Retina (tissue), 1 donor: ENCODE measurements at regions not wholly inside any gene's neighbourhood (a gene's known extent, or its start where the extent isn't known, plus 50 kb on each side); places are given as distances from the start of the nearest gene placed in this dataset.
"Not testable (repeated sequence)": the region's sequence is repeated elsewhere in the genome, so short reads cannot be mapped to it uniquely, and the experiment has no call there.

Experiments
- DNase-seq: peaks from one replicate; pipeline ENCODE4 v3.0.0-alpha.2; 2016

GRCh38 chr3:101999177-101999779, 150.0 kb downstream of the NFKBIZ start:
- DNase-seq, result peak; percentile 9

- no peak for DNase-seq
Observed at GRCh38 chr3:102000620-102001209, 151.4 kb downstream of the NFKBIZ start.

GRCh38 chr3:102002056-102002455, 152.7 kb downstream of the NFKBIZ start:
- no peak for DNase-seq

GRCh38 chr3:102004561-102004960, 155.2 kb downstream of the NFKBIZ start:
- DNase-seq, result no peak

- DNase-seq, result no peak
Observed at GRCh38 chr3:102005551-102005950, 156.2 kb downstream of the NFKBIZ start.

GRCh38 chr3:102006812-102007485, 157.6 kb downstream of the NFKBIZ start:
- DNase-seq, result no peak

- not testable (repeated sequence) for DNase-seq
Observed at GRCh38 chr3:102008436-102008835, 159.1 kb downstream of the NFKBIZ start.

GRCh38 chr3:102016417-102016816, 167.1 kb downstream of the NFKBIZ start:
- DNase-seq, result no peak

- DNase-seq, result no peak
Observed at GRCh38 chr3:102017784-102018183, 168.5 kb downstream of the NFKBIZ start.

GRCh38 chr3:102018551-102018950, 169.2 kb downstream of the NFKBIZ start:
- DNase-seq, result no peak

GRCh38 chr3:102020735-102021134, 171.4 kb downstream of the NFKBIZ start:
- DNase-seq, result no peak

GRCh38 chr3:102024270-102024904, 175.1 kb downstream of the NFKBIZ start:
- no peak for DNase-seq

- DNase-seq, result no peak
Observed at GRCh38 chr3:102025606-102026270, 176.4 kb downstream of the NFKBIZ start.

- DNase-seq, result no peak
Observed at GRCh38 chr3:102026656-102027055, 177.3 kb downstream of the NFKBIZ start.

- no peak for DNase-seq
Observed at GRCh38 chr3:102030661-102031060, 181.3 kb downstream of the NFKBIZ start.

- DNase-seq, result no peak
Observed at GRCh38 chr3:102031834-102032233, 182.5 kb downstream of the NFKBIZ start.

GRCh38 chr3:102032491-102033383, 183.4 kb downstream of the NFKBIZ start:
- no peak for DNase-seq

- DNase-seq, result no peak
Observed at GRCh38 chr3:102034639-102035451, 185.5 kb downstream of the NFKBIZ start.

- no peak for DNase-seq
Observed at GRCh38 chr3:102036017-102036416, 186.7 kb downstream of the NFKBIZ start.

GRCh38 chr3:102036472-102036871, 187.2 kb downstream of the NFKBIZ start:
- no peak for DNase-seq

- no peak for DNase-seq
Observed at GRCh38 chr3:102037209-102037608, 187.9 kb downstream of the NFKBIZ start.
